Glomerular endothelial cell (primary cell): ENCODE measurements at regions not wholly inside any gene's neighbourhood (a gene's known extent, or its start where the extent isn't known, plus 50 kb on each side); places are given as distances from the start of the nearest gene placed in this dataset.

Experiments used
- DNase-seq: peaks from one replicate; pipeline ENCODE4 v3.0.0-alpha.2; 2011; ENCODE audit warnings: low read depth, low spot score; ENCODE audit errors: extremely low read depth

GRCh38 chr3:194003114-194004057 is 132.6 kb upstream of the HES1 start:
- peak; percentile 86 for DNase-seq

- no peak for DNase-seq
Observed at GRCh38 chr3:194005930-194006501, 129.9 kb upstream of the HES1 start.

- DNase-seq = no peak
Observed at GRCh38 chr3:194007592-194008337, 128.2 kb upstream of the HES1 start.

- DNase-seq = no peak
Observed at GRCh38 chr3:194009019-194009418, 126.9 kb upstream of the HES1 start.

GRCh38 chr3:194009892-194010533 is 125.9 kb upstream of the HES1 start:
- DNase-seq = no peak

DNA sequence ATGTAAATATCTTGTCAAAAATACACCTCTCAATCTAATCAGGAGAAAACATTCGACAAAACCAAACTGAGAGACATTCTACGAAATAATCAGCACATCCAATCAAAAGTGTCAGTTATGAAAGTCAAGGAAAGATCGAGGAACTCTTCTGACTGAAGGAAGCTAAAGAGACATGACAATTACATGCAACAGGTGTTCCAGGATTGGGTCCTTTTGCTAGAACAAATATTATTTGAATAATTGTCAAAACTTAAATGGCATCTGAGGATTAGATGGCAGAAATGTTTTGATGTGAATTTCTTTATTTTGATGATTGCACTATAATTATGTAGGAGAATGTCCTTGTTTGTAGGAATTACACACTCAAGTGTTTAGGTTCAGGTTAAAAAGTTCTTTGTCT is 124.1 kb upstream of the HES1 start:
- no peak for DNase-seq

DNA sequence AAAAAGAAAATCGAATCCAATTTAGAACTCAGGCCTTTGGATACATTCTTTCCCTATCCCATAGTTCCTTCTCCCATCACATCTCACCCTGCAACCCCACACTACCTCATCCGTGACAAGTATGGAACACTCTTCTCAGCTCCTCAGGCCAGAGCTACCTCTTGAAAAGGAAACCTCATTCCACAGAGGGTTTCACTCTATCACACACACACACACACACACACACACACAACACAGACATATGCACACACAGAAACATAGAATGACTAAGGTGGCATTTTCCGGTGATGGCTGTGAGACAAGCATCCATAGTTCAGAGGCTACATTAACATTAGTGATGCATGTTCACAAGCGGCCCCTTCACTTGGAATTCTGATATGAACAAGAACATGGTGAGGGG is 122.0 kb upstream of the HES1 start:
- no peak for DNase-seq

DNA sequence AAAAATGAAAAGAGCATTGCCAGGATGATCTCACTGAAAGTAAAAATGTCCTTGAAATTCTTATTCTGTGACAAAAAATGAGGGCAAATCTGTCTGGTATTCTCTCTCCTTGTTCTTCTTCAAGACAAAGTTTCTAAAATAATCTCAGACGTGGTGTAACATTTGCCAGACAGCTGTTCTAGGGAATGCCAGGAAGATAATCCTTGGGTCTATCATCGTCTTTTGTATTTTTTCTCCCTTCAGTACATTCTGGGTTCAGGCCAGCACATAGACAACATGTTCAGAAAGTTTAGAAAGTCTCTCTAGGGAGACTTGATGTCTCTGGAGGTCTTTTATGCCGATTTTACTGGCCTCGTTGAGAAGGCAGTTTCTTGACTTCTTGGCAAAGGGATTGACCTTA is 121.2 kb upstream of the HES1 start:
- DNase-seq = no peak

DNA sequence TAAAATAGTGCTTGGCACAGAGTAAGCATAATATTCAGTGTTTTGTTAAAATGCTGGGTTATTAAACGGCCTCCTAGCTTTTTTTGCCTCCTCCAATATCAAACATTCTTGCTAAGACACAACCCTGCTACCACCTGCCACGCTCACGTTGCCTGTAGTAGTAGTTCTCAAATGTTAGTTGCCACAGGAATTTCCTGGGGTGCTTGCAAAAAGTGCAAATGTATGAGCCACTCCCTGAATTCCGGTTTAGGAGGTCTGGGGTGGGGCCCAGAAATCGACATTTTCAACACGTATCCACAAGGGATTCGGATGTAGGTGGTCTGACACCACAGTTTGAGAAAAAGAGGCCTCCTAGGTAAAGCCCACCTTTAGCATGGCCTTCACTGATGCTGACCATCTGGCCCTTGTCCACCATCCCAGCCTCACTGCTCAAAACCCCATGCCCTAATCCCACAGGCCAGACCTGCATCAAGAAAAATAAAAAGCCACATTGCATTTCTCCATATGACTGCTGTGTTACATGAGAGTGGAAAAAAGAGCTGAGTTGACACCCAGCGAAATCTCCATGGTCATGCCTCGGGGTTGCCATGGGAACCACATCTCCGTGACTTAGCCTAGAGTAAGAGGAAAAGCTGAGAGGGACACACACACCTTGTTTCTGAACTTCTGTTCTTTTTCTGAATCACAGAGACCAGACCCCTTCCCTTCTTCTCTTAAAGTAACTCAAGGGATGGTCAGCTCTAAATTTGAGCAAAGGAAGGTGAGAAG is 116.4 kb upstream of the HES1 start:
- DNase-seq = no peak

DNA sequence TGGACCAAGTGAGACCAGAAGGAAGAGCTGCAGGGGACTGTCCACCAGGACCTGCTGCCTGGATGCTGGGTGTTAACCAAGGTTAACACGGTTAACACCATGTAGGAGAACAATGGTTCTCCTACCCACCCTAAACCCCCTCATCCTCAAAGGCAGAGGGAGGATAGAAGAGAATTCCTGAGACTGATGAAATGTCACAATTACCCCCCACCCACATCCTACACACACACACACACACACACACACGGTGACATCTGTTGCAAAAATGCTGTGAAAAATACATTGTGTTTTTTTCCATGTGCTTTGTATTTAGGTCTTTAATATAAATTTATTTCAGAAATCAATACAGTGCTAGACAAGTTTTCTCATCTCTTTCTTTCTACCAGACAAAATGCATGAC is 113.9 kb upstream of the HES1 start:
- no peak for DNase-seq

DNA sequence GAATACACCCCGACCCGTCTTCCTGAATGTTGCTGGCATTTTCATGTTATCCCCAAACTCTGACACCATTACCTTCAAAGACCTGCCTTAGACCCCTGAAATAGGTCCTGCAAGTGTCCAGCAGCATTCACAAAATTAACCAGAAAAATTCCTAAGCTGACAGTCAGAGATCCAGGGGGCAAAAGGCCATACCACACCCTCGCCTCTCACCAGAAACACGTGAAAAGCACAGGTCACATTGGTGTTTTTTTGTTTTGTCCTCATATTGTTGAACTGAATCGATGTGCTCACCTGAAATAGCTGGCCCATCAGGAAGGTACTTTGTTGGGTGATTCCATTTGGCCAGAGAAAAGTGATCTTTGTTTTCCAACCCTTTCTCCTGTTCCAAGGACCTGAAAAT is 113.1 kb upstream of the HES1 start:
- no peak for DNase-seq

DNA sequence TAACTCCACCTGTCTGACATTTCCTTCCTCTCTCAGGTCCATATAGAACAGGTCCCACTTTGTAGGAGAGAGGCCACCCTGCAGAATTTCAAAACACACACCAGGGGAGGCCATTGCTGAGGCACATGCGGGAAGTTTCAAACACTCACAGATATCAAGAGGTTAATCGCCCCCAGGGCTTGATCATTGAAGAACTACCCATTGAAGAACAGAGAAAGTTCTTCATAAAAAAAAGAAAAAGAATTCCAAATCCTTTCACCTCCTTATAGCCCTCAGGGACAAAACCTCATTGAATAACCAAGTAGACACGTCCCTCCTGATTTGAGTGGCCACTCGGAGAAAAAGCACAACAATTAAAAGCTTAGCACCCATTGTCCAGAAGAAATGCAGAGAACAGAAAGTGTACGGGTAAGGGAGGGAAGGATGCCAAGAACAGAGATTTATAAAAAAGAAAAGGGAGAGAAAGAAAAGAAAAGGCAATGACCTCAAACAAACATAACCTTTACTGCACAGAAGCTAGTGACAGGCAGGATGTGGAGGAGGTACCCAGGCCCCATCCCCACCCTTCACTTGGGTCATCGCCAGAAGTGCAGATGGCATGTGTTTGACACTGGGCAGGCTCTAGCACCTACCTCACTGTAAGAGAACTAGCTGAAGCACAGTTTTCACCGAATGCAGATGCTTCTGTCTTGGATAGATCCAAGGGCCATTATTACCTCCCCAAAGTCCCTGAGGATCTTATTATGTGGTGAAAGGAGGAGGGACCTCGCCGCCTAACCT is 112.3 kb upstream of the HES1 start:
- no peak for DNase-seq

- no peak for DNase-seq
Observed at GRCh38 chr3:194025119-194025518, 110.8 kb upstream of the HES1 start.

- DNase-seq = no peak
Observed at GRCh38 chr3:194025951-194026350, 110.0 kb upstream of the HES1 start.

DNA sequence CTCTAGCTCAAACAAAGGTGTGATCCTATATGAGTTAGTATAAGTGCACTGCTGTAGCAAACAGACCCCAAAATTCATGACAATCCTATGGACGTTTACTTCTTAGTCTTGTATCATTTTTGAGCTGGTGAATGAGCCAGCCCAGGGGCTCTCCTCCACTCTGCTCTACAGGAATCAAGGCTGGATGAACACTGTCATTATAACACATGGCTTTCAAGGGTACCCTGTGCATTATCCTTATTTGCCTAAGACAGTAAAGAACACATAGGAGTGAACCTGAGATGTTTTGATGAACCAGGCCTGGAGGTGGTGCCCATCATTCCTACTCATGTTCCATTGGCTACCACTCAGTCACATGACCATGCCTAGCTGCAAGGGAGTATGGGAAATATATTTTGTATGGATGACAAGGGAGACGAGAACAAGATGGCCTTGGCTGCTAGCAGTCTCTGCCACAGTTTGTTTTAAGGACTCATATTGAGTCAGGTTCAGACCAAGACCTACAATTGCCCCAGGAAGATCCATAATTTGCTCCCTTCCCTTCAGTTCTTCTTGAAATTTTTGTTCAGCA is 107.4 kb upstream of the HES1 start:
- DNase-seq = no peak

DNA sequence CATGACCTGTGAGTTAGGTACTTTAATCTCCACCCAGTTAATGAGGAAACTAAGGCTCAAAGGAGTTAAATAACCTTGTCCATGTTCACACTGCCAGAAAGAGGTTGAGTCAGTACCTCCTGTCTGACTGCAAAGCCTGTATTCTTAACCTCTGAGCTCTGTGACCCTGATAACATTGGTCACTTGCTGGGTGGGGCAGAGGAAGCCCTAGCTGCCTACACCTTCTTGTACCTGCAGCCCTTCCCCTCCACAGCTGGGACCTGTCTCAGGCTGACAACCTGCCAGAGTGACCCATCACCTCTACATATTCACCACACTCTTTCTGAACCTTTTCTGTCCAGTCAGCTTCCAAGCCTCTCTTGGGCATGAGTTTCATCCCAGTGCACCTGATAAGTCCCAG is 106.1 kb upstream of the HES1 start:
- DNase-seq = no peak

DNA sequence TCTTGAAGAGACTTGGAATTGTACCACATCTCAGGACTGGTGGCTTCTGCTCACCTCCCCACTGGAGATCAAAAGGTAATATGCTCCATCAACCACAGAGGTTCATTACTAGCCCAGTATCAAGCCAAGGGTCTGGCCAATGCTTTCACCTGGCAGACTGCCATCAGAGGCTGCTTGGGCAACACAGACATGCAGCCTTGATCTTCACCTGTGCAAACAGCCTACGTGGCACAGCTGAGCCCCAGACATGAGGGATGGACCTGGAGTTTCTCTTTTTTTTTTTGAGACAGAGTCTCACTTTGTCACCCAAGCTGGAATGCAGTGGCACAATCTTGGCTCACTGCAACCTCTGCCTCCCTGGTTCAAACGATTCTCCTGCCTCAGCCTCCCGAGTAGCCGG is 105.6 kb upstream of the HES1 start:
- DNase-seq = no peak

GRCh38 chr3:194031349-194031748 is 104.6 kb upstream of the HES1 start:
- DNase-seq = no peak

GRCh38 chr3:194031867-194032635 is 103.9 kb upstream of the HES1 start:
- no peak for DNase-seq
